Naive thymus-derived CD4-positive, alpha-beta T cell (primary cell): ENCODE measurements at regions not wholly inside any gene's neighbourhood (a gene's known extent, or its start where the extent isn't known, plus 50 kb on each side); places are given as distances from the start of the nearest gene placed in this dataset.

ENCODE experiments used
- ATAC-seq: fragments of 150-1000 bp; cut with Tn5 transposase; 2 replicates; pipeline ENCODE4 v1.10.0; 2021; ENCODE audit warnings: mild to moderate bottlenecking, moderate library complexity
- CTCF ChIA-PET: fragments of 350-600 bp; sonication (Branson Sonifier 250); formaldehyde crosslinking; loops from one replicate; lab custom pipeline; 2021; ENCODE audit warnings: antibody characterized with exemption; lab: Charles Lee
- POLR2A ChIA-PET: fragments of 350-600 bp; sonication (Branson Sonifier 250); formaldehyde crosslinking; loops from one replicate; lab custom pipeline; 2021; ENCODE audit warnings: antibody characterized with exemption, inconsistent platforms; lab: Charles Lee
- DNase-seq, 9 donors: peaks; one replicate each; pipeline versions ENCODE4 v3.0.0 to v3.0.0-alpha.2; 2020 to 2022; ENCODE audit warnings: mixed read lengths in 1 of 9
- H3K27ac ChIP-seq: one replicate; pipeline ENCODE4 v1.7.0; 2013; ENCODE audit warnings: mild to moderate bottlenecking, low read depth, low read length, moderate library complexity
- H3K27me3 ChIP-seq, 2 donors: one replicate each; pipeline ENCODE4 v1.7.0; 2013; ENCODE audit warnings: low read length in 2 of 2, mild to moderate bottlenecking in 2 of 2, moderate library complexity in 2 of 2; ENCODE audit not compliant: control insufficient read depth in 2 of 2, insufficient read depth in 2 of 2
- H3K36me3 ChIP-seq, 3 experiments: 1 replicate in 2 of 3; 2 replicates in 1 of 3; pipeline ENCODE4 v1.7.0; 2013; ENCODE audit warnings: low read length in 3 of 3, mild to moderate bottlenecking in 3 of 3, moderate library complexity in 1 of 3; ENCODE audit not compliant: insufficient read depth in 3 of 3, control insufficient read depth in 2 of 3
- H3K4me1 ChIP-seq, 2 donors: one replicate each; pipeline ENCODE4 v1.7.0; 2013; ENCODE audit warnings: low read length in 2 of 2, mild to moderate bottlenecking in 2 of 2, moderate library complexity in 1 of 2; ENCODE audit not compliant: control insufficient read depth in 2 of 2, insufficient read depth in 2 of 2
- H3K4me3 ChIP-seq: 2 replicates; pipeline ENCODE4 v1.7.0; 2013; ENCODE audit warnings: mild to moderate bottlenecking, low read length
- H3K9me3 ChIP-seq, 3 experiments: 1 replicate in 2 of 3; 2 replicates in 1 of 3; pipeline ENCODE4 v1.7.0; 2013; ENCODE audit warnings: low read length in 3 of 3; ENCODE audit not compliant: control insufficient read depth in 2 of 3
- H3K27ac Mint-ChIP-seq, 9 donors: one replicate each; pipeline ENCODE4 v1.8.0; 2020 to 2022; ENCODE audit warnings: mixed read lengths in 9 of 9, mild to moderate bottlenecking in 8 of 9, moderate library complexity in 5 of 9, inconsistent platforms in 2 of 9
- H3K27me3 Mint-ChIP-seq, 5 donors: one replicate each; pipeline ENCODE4 v1.8.0; 2021 to 2022; ENCODE audit warnings: mixed read lengths in 5 of 5, mild to moderate bottlenecking in 1 of 5
- H3K36me3 Mint-ChIP-seq, 5 donors: one replicate each; pipeline ENCODE4 v1.8.0; 2020 to 2022; ENCODE audit warnings: mixed read lengths in 5 of 5, mild to moderate bottlenecking in 3 of 5, inconsistent platforms in 1 of 5
- H3K4me1 Mint-ChIP-seq, 7 donors: one replicate each; pipeline ENCODE4 v1.8.0; 2020 to 2022; ENCODE audit warnings: mixed read lengths in 7 of 7, mild to moderate bottlenecking in 3 of 7, inconsistent platforms in 1 of 7
- H3K4me3 Mint-ChIP-seq, 10 donors: one replicate each; pipeline ENCODE4 v1.8.0; 2020 to 2022; ENCODE audit warnings: mild to moderate bottlenecking in 10 of 10, mixed read lengths in 10 of 10, moderate library complexity in 6 of 10, inconsistent platforms in 2 of 10
- H3K9me3 Mint-ChIP-seq, 11 donors: one replicate each; pipeline ENCODE4 v1.8.0; 2020 to 2022; ENCODE audit warnings: mixed read lengths in 11 of 11, mild to moderate bottlenecking in 4 of 11, inconsistent platforms in 1 of 11, moderate library complexity in 1 of 11
- intact Hi-C, 2 donors: fragments of 100-400 bp; cut with micrococcal nuclease; formaldehyde crosslinking; loops; one replicate each; pipeline ENCODE4 v1.15.1; 2023

GRCh38 chr4:92071587-92071986 is 232.2 kb upstream of the GRID2 start:
- no peak overlapping the region for H3K4me3 ChIP-seq
- DNase-seq: no peak
- Mint-ChIP-seq H3K4me3 (no peak overlapping the region), H3K4me1 (no peaks in the 10 kb centered on the region), H3K27ac (no peak overlapping the region), H3K36me3 (no peaks in the 10 kb centered on the region), H3K9me3 (peaks cover 8 to 32% (median 19%) of the 10 kb centered on the region in 11 donors), H3K27me3 (no peaks in the 10 kb centered on the region)
- no peaks in the 10 kb centered on the region for H3K4me1 ChIP-seq
- CTCF ChIA-PET: no interaction called here
- no peaks in the 10 kb centered on the region for H3K36me3 ChIP-seq
- intact Hi-C loops: no loop called here
- no peaks in the 10 kb centered on the region for H3K27me3 ChIP-seq
- H3K27ac ChIP-seq: no peak overlapping the region
- ATAC-seq: no peak
- POLR2A ChIA-PET: no interaction called here
- H3K9me3 ChIP-seq: peaks cover 0 to 7% (median 0%) of the 10 kb centered on the region in 3 experiments

GRCh38 chr4:92074839-92075238 is 228.9 kb upstream of the GRID2 start:
- H3K27ac ChIP-seq: no peak overlapping the region
- Mint-ChIP-seq H3K36me3 (no peaks in the 10 kb centered on the region), H3K27ac (no peak overlapping the region), H3K27me3 (no peaks in the 10 kb centered on the region), H3K9me3 (peaks cover 5 to 27% (median 15%) of the 10 kb centered on the region in 11 donors), H3K4me3 (no peak overlapping the region), H3K4me1 (no peaks in the 10 kb centered on the region)
- H3K4me1 ChIP-seq: no peaks in the 10 kb centered on the region
- H3K9me3 ChIP-seq: peaks cover 0 to 7% (median 0%) of the 10 kb centered on the region in 3 experiments
- no peak for DNase-seq
- ATAC-seq: no peak
- H3K4me3 ChIP-seq: no peak overlapping the region
- H3K36me3 ChIP-seq: no peaks in the 10 kb centered on the region
- CTCF ChIA-PET: no interaction called here
- POLR2A ChIA-PET: no interaction called here
- intact Hi-C loops: no loop called here
- H3K27me3 ChIP-seq: no peaks in the 10 kb centered on the region

- Histone ChIP-seq H3K4me3 (no peak overlapping the region), H3K27ac (no peak overlapping the region), H3K4me1 (no peaks in the 10 kb centered on the region), H3K36me3 (no peaks in the 10 kb centered on the region), H3K9me3 (no peaks in the 10 kb centered on the region), H3K27me3 (no peaks in the 10 kb centered on the region)
- POLR2A ChIA-PET: no interaction called here
- intact Hi-C loops: no loop called here
- DNase-seq (no peak), ATAC-seq (no peak)
- H3K4me1 Mint-ChIP-seq: no peaks in the 10 kb centered on the region
- H3K27me3 Mint-ChIP-seq: no peaks in the 10 kb centered on the region
- CTCF ChIA-PET: no interaction called here
- no peak overlapping the region for H3K27ac Mint-ChIP-seq
- no peak overlapping the region for H3K4me3 Mint-ChIP-seq
- peaks cover 0 to 27% (median 5%) of the 10 kb centered on the region in 11 donors for H3K9me3 Mint-ChIP-seq
- no peaks in the 10 kb centered on the region for H3K36me3 Mint-ChIP-seq
Observed at GRCh38 chr4:92090887-92091286, 212.9 kb upstream of the GRID2 start.

- POLR2A ChIA-PET: no interaction called here
- Histone ChIP-seq H3K4me1 (no peaks in the 10 kb centered on the region), H3K4me3 (no peak overlapping the region), H3K36me3 (no peaks in the 10 kb centered on the region), H3K27ac (no peak overlapping the region), H3K27me3 (no peaks in the 10 kb centered on the region), H3K9me3 (no peaks in the 10 kb centered on the region)
- no peak overlapping the region for H3K4me3 Mint-ChIP-seq
- no peaks in the 10 kb centered on the region for H3K36me3 Mint-ChIP-seq
- ATAC-seq (no peak), DNase-seq (no peak)
- CTCF ChIA-PET: no interaction called here
- H3K4me1 Mint-ChIP-seq: no peaks in the 10 kb centered on the region
- intact Hi-C loops: no loop called here
- no peak overlapping the region for H3K27ac Mint-ChIP-seq
- H3K9me3 Mint-ChIP-seq: peaks cover 0 to 27% (median 5%) of the 10 kb centered on the region in 11 donors
- H3K27me3 Mint-ChIP-seq: no peaks in the 10 kb centered on the region
Observed at GRCh38 chr4:92091335-92091734, 212.4 kb upstream of the GRID2 start.

GRCh38 chr4:92099861-92100260 is 203.9 kb upstream of the GRID2 start:
- ChIA-PET CTCF (no interaction called here), POLR2A (no interaction called here)
- intact Hi-C loops: no loop called here
- Mint-ChIP-seq H3K36me3 (no peaks in the 10 kb centered on the region), H3K4me3 (no peak overlapping the region), H3K27me3 (no peaks in the 10 kb centered on the region), H3K27ac (no peak overlapping the region), H3K9me3 (peaks cover 0 to 20% (median 3%) of the 10 kb centered on the region in 11 donors), H3K4me1 (no peaks in the 10 kb centered on the region)
- ATAC-seq (no peak), DNase-seq (no peak)
- Histone ChIP-seq H3K27me3 (no peaks in the 10 kb centered on the region), H3K9me3 (no peaks in the 10 kb centered on the region), H3K4me1 (no peaks in the 10 kb centered on the region), H3K4me3 (no peak overlapping the region), H3K36me3 (no peaks in the 10 kb centered on the region), H3K27ac (no peak overlapping the region)

GRCh38 chr4:92100975-92101374 is 202.8 kb upstream of the GRID2 start:
- CTCF ChIA-PET: no interaction called here
- Histone ChIP-seq H3K27ac (no peak overlapping the region), H3K9me3 (no peaks in the 10 kb centered on the region), H3K36me3 (no peaks in the 10 kb centered on the region), H3K4me3 (no peak overlapping the region), H3K4me1 (no peaks in the 10 kb centered on the region), H3K27me3 (no peaks in the 10 kb centered on the region)
- intact Hi-C loops: no loop called here
- Mint-ChIP-seq H3K36me3 (no peaks in the 10 kb centered on the region), H3K27me3 (no peaks in the 10 kb centered on the region), H3K27ac (no peak overlapping the region), H3K9me3 (peaks cover 0 to 17% (median 3%) of the 10 kb centered on the region in 11 donors), H3K4me3 (no peak overlapping the region), H3K4me1 (no peaks in the 10 kb centered on the region)
- ATAC-seq: no peak
- DNase-seq: no peak
- POLR2A ChIA-PET: no interaction called here

GRCh38 chr4:92101737-92102172 is 202.0 kb upstream of the GRID2 start:
- Histone ChIP-seq H3K4me1 (no peaks in the 10 kb centered on the region), H3K27ac (no peak overlapping the region), H3K4me3 (no peak overlapping the region), H3K36me3 (no peaks in the 10 kb centered on the region), H3K27me3 (no peaks in the 10 kb centered on the region), H3K9me3 (no peaks in the 10 kb centered on the region)
- ChIA-PET POLR2A (no interaction called here), CTCF (no interaction called here)
- Mint-ChIP-seq H3K27me3 (no peaks in the 10 kb centered on the region), H3K4me3 (no peak overlapping the region), H3K27ac (no peak overlapping the region), H3K36me3 (no peaks in the 10 kb centered on the region), H3K9me3 (peaks cover 0 to 19% (median 3%) of the 10 kb centered on the region in 11 donors), H3K4me1 (no peaks in the 10 kb centered on the region)
- DNase-seq (no peak), ATAC-seq (no peak)
- intact Hi-C loops: no loop called here
